HepG2 (cell line): ENCODE measurements at regions not wholly inside any gene's neighbourhood (a gene's known extent, or its start where the extent isn't known, plus 50 kb on each side); places are given as distances from the start of the nearest gene placed in this dataset.

ENCODE experiments used
- ATAC-seq: fragments of 200-7000 bp; cut with Tn5 transposase; 3 replicates; pipeline ENCODE4 v1.9.1; 2020; ENCODE audit warnings: mild to moderate bottlenecking, moderate library complexity
- BruUV-seq: library from RNA; stranded (reverse); fragments of 400-500 nt; replicated peaks from 2 replicates; lab custom pipeline; 2021; lab: Mats Ljungman, UMichigan
- CTCF ChIA-PET: fragments of 300-600 bp; formaldehyde crosslinking; extraction: SDS; loops from one replicate; lab custom pipeline; 2021; ENCODE audit warnings: low total read pairs, inconsistent platforms, low intra/inter-chr PET ratio; lab: Yijun Ruan, JAX
- POLR2A ChIA-PET: fragments of 350-600 bp; sonication (Branson Sonifier 250); formaldehyde crosslinking; loops from one replicate; lab custom pipeline; 2020; ENCODE audit warnings: antibody characterized with exemption, inconsistent platforms; lab: Yijun Ruan, JAX
- DNase-seq: peaks from one replicate; pipeline ENCODE4 v3.0.0-alpha.2; 2015; ENCODE audit warnings: low spot score
- FAIRE-seq: peaks from 3 replicates; lab custom pipeline; 2011; peaks lifted over from hg19 to GRCh38; lab: Jason Lieb, UNC
- H2AFZ ChIP-seq: one replicate; pipeline ENCODE4 v1.6.1; 2011; ENCODE audit warnings: low read length, inconsistent platforms
- H3K27ac ChIP-seq: fragments of 300-600 bp; 3 replicates; pipeline ENCODE4 v1.8.0; 2011; ENCODE audit warnings: mixed run types, mild to moderate bottlenecking, mixed read lengths, low read length, inconsistent platforms; ENCODE audit not compliant: insufficient read depth; ENCODE audit errors: extremely low read length
- H3K27me3 ChIP-seq, 2 experiments: fragments of 200-600 bp in 1 of 2; 2 replicates in 1 of 2; 3 replicates in 1 of 2; pipeline versions ENCODE4 v1.6.0 to v1.8.0; 2011; ENCODE audit warnings: low read length in 2 of 2, mild to moderate bottlenecking in 2 of 2, moderate library complexity in 2 of 2, inconsistent platforms in 1 of 2; ENCODE audit not compliant: insufficient read depth in 2 of 2, control insufficient read depth in 1 of 2
- H3K36me3 ChIP-seq, 2 experiments: fragments of 200-600 bp in 1 of 2; replicated peaks in 1 of 2; 2 replicates in 1 of 2; 3 replicates in 1 of 2; pipeline versions ENCODE4 v1.5.1 to v1.8.0; 2011; ENCODE audit warnings: low read length in 2 of 2, inconsistent platforms in 1 of 2; ENCODE audit not compliant: insufficient read depth in 2 of 2, control insufficient read depth in 1 of 2
- H3K4me1 ChIP-seq: 2 replicates; pipeline ENCODE4 v1.5.1; 2012; ENCODE audit warnings: low read length, inconsistent platforms; ENCODE audit not compliant: insufficient read depth
- H3K4me2 ChIP-seq: 2 replicates; pipeline ENCODE4 v1.6.0; 2011; ENCODE audit warnings: low read depth, low read length, inconsistent platforms
- H3K4me3 ChIP-seq, 3 experiments: fragments of 200-600 bp in 1 of 3; sonication (generic), shearing (Covaris generic) in 1 of 3; replicated peaks in 1 of 3; 2 replicates each; pipeline ENCODE4 v1.5.1; 2011 to 2016; ENCODE audit warnings: low read length in 3 of 3, inconsistent platforms in 2 of 3, low read depth in 2 of 3, mild to moderate bottlenecking in 2 of 3, control low read depth in 1 of 3, mixed read lengths in 1 of 3; ENCODE audit not compliant: insufficient read depth in 1 of 3
- H3K79me2 ChIP-seq: one replicate; pipeline ENCODE4 v1.6.1; 2011; ENCODE audit warnings: low read length, inconsistent platforms; ENCODE audit not compliant: insufficient read depth
- H3K9ac ChIP-seq: 2 replicates; pipeline ENCODE4 v1.6.0; 2011; ENCODE audit warnings: mild to moderate bottlenecking, low read depth, low read length, inconsistent platforms; ENCODE audit not compliant: insufficient read depth
- H3K9me3 ChIP-seq: 2 replicates; pipeline ENCODE4 v1.5.1; 2012; ENCODE audit warnings: mild to moderate bottlenecking, low read length
- H4K20me1 ChIP-seq: 2 replicates; pipeline ENCODE4 v1.6.0; 2011; ENCODE audit warnings: inconsistent platforms, mild to moderate bottlenecking, low read length, moderate library complexity; ENCODE audit not compliant: insufficient read depth
- ARNTL ChIP-seq: sonication (generic); formaldehyde crosslinking; IDR thresholded peaks from 2 replicates; pipeline ENCODE4 v1.4.0; 2020; ENCODE audit warnings: mild to moderate bottlenecking, missing genetic modification reagents
- CENPT ChIP-seq: sonication (generic); formaldehyde crosslinking; IDR thresholded peaks from 2 replicates; pipeline ENCODE4 v1.8.0; 2022; ENCODE audit warnings: low read depth, mild to moderate bottlenecking, moderate library complexity, missing genetic modification reagents
- GATAD2A ChIP-seq: IDR thresholded peaks from 2 replicates; pipeline ENCODE4 v1.6.1; 2016
- HDAC2 ChIP-seq: sonication (generic); formaldehyde crosslinking; IDR thresholded peaks from 2 replicates; pipeline ENCODE4 v1.4.0; 2020; ENCODE audit warnings: missing genetic modification reagents
- IRF1 ChIP-seq: sonication (generic); formaldehyde crosslinking; IDR thresholded peaks from 2 replicates; pipeline ENCODE4 v1.4.0; 2020; ENCODE audit warnings: low read depth, mild to moderate bottlenecking, missing genetic modification reagents
- JDP2 ChIP-seq: sonication (generic); formaldehyde crosslinking; IDR thresholded peaks from 2 replicates; pipeline ENCODE4 v1.8.1; 2022; ENCODE audit warnings: missing genetic modification reagents, borderline replicate concordance
- MEIS2 ChIP-seq: sonication (generic); formaldehyde crosslinking; IDR thresholded peaks from 2 replicates; pipeline ENCODE4 v1.9.0; 2021; ENCODE audit warnings: mild to moderate bottlenecking, missing genetic modification reagents
- REL ChIP-seq: sonication (generic); formaldehyde crosslinking; conservative IDR thresholded peaks from 2 replicates; pipeline ENCODE4 v1.8.0; 2022; ENCODE audit warnings: mild to moderate bottlenecking, missing genetic modification reagents, moderate library complexity
- SIN3A ChIP-seq: IDR thresholded peaks from 2 replicates; pipeline ENCODE4 v1.6.1; 2011; ENCODE audit warnings: low read depth, mild to moderate bottlenecking, control low read depth, low read length, borderline replicate concordance
- ZBTB39 ChIP-seq: sonication (generic); formaldehyde crosslinking; IDR thresholded peaks from 2 replicates; pipeline ENCODE4 v1.5.0; 2020; ENCODE audit warnings: missing genetic modification reagents
- ZBTB7A ChIP-seq: sonication (generic); formaldehyde crosslinking; IDR thresholded peaks from 2 replicates; pipeline ENCODE4 v1.8.0; 2022; ENCODE audit warnings: mild to moderate bottlenecking, missing genetic modification reagents
- ZNF256 ChIP-seq: sonication (generic); formaldehyde crosslinking; conservative IDR thresholded peaks from 2 replicates; pipeline ENCODE4 v1.4.0; 2020; ENCODE audit warnings: missing genetic modification reagents
- ZNF382 ChIP-seq: sonication (generic); formaldehyde crosslinking; IDR thresholded peaks from 2 replicates; pipeline ENCODE4 v1.5.0; 2020; ENCODE audit warnings: missing genetic modification reagents, mild to moderate bottlenecking, borderline replicate concordance
- ZNF678 ChIP-seq: sonication (generic); formaldehyde crosslinking; IDR thresholded peaks from 2 replicates; pipeline ENCODE4 v1.4.0; 2020; ENCODE audit warnings: mild to moderate bottlenecking, missing genetic modification reagents
- ZNF749 ChIP-seq: sonication (generic); formaldehyde crosslinking; IDR thresholded peaks from 2 replicates; pipeline ENCODE4 v1.8.0; 2022; ENCODE audit warnings: mild to moderate bottlenecking, missing genetic modification reagents, moderate library complexity, borderline replicate concordance
- ZNF770 ChIP-seq: sonication (generic); formaldehyde crosslinking; IDR thresholded peaks from 2 replicates; pipeline ENCODE4 v1.5.0; 2020; ENCODE audit warnings: mild to moderate bottlenecking, missing genetic modification reagents
- ZSCAN29 ChIP-seq: sonication (generic); formaldehyde crosslinking; conservative IDR thresholded peaks from 2 replicates; pipeline ENCODE4 v1.4.0; 2020; ENCODE audit warnings: mild to moderate bottlenecking, missing genetic modification reagents
- WGBS: methylation state at CpG from one replicate; pipeline ENCODE4 v1.1.6; 2017; ENCODE audit warnings: low lambda C conversion rate; 5-methylcytosine and 5-hydroxymethylcytosine counted together
- in situ Hi-C: cut with HindIII; loops from 2 replicates; pipeline ENCODE4 v1.10.0; 2017; ENCODE audit warnings: low pct_unique_long_range_greater_than_20kb; ENCODE audit not compliant: extremely low pct_ligation_motif_present
- intact Hi-C: fragments of 100-400 bp; cut with micrococcal nuclease; formaldehyde crosslinking; loops from one replicate; pipeline ENCODE4 v1.10.0; 2022; ENCODE audit not compliant: unreplicated experiment

DNA sequence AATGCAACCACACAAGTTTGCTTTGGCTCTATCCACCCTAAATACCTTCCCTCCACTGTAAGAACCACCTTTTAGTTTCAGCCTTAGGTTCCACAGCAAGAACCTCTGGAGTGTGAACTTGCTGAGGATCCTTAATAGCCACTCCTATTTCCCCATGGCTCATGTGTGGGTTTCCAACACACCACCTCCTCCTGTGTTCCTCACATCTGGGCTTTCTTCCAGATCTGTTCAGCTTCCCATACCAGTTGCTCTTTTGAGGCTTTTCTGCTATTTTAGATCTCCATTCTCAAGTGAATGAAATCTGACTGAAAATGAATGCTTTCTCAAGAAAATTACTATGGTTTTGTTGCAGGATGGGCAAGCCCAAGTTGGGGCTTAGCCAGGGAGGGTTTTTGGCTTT is 104.8 kb upstream of the MIR17HG start:
- Histone ChIP-seq H3K4me3 (no peak overlapping the region), H3K36me3 (no peaks in the 10 kb centered on the region), H3K9me3 (no peaks in the 10 kb centered on the region), H4K20me1 (no peaks in the 10 kb centered on the region), H3K79me2 (no peaks in the 10 kb centered on the region), H3K9ac (no peak overlapping the region), H3K27ac (no peak overlapping the region), H2AFZ (no peak overlapping the region), H3K4me2 (no peak overlapping the region), H3K4me1 (no peaks in the 10 kb centered on the region)
- intact Hi-C loops, result no loop called here
- ATAC-seq (no peak), DNase-seq (no peak)
- POLR2A ChIA-PET, result no interaction called here
- in situ Hi-C loops, result loop anchor here (10.0 kb wide), 1 partner anchor 108 kb away; no protein-coding TSS in a partner anchor
- BruUV-seq, result no TSS peak
- no peak for TF ChIP-seq HDAC2
- no peak for TF ChIP-seq GATAD2A
- TF ChIP-seq IRF1, result no peak
- TF ChIP-seq SIN3A, result no peak
- TF ChIP-seq, all 625 proteins: peak for 0
- no peak for FAIRE-seq
- no peaks in the 10 kb centered on the region for H3K27me3 ChIP-seq
- CTCF ChIA-PET, result no interaction called here

GRCh38 chr13:91245288-91245687 is 102.2 kb upstream of the MIR17HG start:
- no peak overlapping the region for H3K9ac ChIP-seq
- no peaks in the 10 kb centered on the region for H3K4me1 ChIP-seq
- no TSS peak for BruUV-seq
- H3K27ac ChIP-seq, result no peak overlapping the region
- no peak overlapping the region for H3K4me3 ChIP-seq
- POLR2A ChIA-PET, result no interaction called here
- intact Hi-C loops (no loop called here), in situ Hi-C loops (loop anchor here (10.0 kb wide), 1 partner anchor 110 kb away; no protein-coding TSS in a partner anchor)
- H2AFZ ChIP-seq, result no peak overlapping the region
- H3K79me2 ChIP-seq, result no peaks in the 10 kb centered on the region
- DNase-seq, result no peak
- no peaks in the 10 kb centered on the region for H3K27me3 ChIP-seq
- ATAC-seq, result no peak
- H4K20me1 ChIP-seq, result no peaks in the 10 kb centered on the region
- FAIRE-seq, result no peak
- CTCF ChIA-PET, result no interaction called here
- H3K36me3 ChIP-seq, result no peaks in the 10 kb centered on the region
- no peaks in the 10 kb centered on the region for H3K9me3 ChIP-seq
- H3K4me2 ChIP-seq, result no peak overlapping the region
- no peak for TF ChIP-seq CENPT (CRISPR knock-in tag)
- no peak for TF ChIP-seq ARNTL (CRISPR knock-in tag)
- TF ChIP-seq ZNF256 (CRISPR knock-in tag), result no peak
- no peak for TF ChIP-seq ZNF749 (CRISPR knock-in tag)
- TF ChIP-seq REL (CRISPR knock-in tag), result no peak
- no peak for TF ChIP-seq ZNF770 (CRISPR knock-in tag)
- TF ChIP-seq ZNF382 (CRISPR knock-in tag), result no peak
- no peak for TF ChIP-seq ZNF678 (CRISPR knock-in tag)
- no peak for TF ChIP-seq JDP2 (CRISPR knock-in tag)
- TF ChIP-seq ZSCAN29, result no peak
- no peak for TF ChIP-seq ZBTB7A
- TF ChIP-seq ZBTB39, result no peak
- no peak for TF ChIP-seq MEIS2 (CRISPR knock-in tag)
- TF ChIP-seq, all 625 proteins: peak for 0
- 5% methylated on average over 2 of the region's 2 CpGs for WGBS
